Left forelimb (tissue), 1 donor: ENCODE measurements at regions not wholly inside any gene's neighbourhood (a gene's known extent, or its start where the extent isn't known, plus 50 kb on each side); places are given as distances from the start of the nearest gene placed in this dataset.

Experiments used
- DNase-seq: peaks from one replicate; pipeline ENCODE4 v3.0.0-alpha.2; 2018; ENCODE audit warnings: low spot score

GRCh38 chr15:94535298-94536048 lies 304.1 kb downstream of the MCTP2 start:
- DNase-seq, result no peak

DNA sequence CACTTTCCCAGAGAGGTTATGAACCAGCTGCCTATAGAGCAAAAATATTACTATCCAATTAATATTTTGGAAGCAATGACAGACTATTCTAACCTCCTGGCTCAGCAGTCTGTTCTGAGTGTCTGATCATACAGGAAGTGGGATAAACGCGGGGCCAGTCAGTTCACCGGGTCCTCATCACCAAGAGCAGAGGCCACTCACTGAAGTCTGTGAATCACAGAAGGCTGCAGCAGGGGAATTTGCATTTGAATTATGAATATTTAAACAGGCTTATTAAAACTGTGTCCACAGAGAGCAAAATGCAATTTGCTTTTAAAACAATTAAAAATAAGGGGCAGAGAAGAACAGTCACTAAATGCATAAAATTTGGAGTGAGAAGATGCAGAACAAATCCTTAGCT lies 305.2 kb downstream of the MCTP2 start:
- no peak for DNase-seq

- DNase-seq, result no peak
These were observed 306.9 kb downstream of the MCTP2 start for GRCh38 chr15:94538280-94538679.

DNA sequence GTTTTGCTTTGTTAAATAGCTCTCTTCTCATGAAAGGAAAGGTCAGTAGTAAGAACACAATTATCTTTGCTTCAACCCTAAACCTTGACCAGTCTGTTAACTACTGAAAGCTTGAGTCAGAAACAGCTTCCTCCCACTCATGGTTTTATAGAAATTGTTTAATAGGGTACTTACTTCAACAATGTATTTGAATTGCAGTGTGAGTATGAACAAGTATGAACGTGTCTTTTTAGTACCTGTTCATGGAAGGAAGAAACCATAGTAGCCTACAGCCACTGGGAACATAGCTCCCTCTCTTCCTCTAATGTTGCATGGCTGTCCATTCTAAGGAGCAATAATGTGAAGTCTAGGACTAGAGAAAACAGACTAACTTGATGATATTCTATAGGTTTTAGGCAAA lies 311.0 kb downstream of the MCTP2 start:
- DNase-seq, result no peak

GRCh38 chr15:94546808-94547207 lies 315.4 kb downstream of the MCTP2 start:
- DNase-seq, result no peak

- no peak for DNase-seq
These were observed 316.4 kb downstream of the MCTP2 start for GRCh38 chr15:94547711-94548110.

GRCh38 chr15:94555841-94556519 lies 324.6 kb downstream of the MCTP2 start:
- DNase-seq, result no peak

- DNase-seq, result no peak
These were observed 329.8 kb downstream of the MCTP2 start for GRCh38 chr15:94561036-94561689.

- no peak for DNase-seq
These were observed 332.1 kb downstream of the MCTP2 start for GRCh38 chr15:94563456-94563855.

DNA sequence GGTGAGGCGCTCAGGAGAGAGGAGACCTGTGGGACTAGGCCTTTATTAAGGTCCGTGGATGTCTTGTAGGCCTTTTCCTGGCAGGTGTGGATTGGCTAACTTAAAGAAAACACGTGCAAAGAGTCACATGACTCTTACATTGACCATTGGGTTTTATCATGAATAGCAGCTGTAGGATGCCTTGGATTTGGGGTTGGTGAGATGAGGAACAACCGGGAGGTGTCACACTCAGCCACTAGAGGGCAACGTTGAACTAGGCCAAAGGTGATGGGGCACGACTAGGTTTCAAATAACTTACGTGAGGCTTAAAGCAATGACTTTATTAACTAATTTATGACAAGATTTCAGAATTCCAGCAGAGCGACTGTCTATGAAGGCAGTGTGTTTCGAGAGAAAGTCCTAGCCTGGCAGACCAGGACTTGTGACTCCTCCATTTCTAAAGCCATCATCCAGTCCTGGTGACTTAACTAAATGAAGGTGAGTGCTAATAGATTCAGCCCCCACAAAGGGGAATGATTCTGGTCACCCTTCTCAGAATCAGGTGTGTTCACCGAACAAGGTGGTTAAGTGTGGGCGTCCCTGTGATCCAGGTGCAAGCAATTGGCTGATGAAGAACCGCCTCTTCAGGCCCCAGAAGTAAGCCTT lies 345.6 kb downstream of the MCTP2 start:
- no peak for DNase-seq

DNA sequence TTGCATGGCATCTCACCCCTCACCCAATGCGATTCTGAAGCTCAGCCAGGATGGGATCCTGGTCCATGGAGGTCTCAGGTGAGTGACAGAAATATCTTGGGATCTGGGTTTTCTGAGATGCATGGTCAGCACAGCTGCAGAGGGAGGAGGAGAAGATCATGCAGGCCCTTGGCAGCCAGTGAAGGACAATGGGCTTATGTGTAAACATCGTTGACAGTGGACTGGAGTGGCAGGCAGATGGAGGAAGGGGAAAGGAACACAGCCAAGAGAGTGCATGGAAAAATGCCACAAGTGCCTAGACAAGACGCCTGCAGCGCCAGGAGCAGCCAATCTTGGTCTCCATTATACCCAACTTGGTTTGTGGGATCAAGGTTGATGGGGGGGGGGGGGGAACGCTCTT lies 347.9 kb downstream of the MCTP2 start:
- no peak for DNase-seq

DNA sequence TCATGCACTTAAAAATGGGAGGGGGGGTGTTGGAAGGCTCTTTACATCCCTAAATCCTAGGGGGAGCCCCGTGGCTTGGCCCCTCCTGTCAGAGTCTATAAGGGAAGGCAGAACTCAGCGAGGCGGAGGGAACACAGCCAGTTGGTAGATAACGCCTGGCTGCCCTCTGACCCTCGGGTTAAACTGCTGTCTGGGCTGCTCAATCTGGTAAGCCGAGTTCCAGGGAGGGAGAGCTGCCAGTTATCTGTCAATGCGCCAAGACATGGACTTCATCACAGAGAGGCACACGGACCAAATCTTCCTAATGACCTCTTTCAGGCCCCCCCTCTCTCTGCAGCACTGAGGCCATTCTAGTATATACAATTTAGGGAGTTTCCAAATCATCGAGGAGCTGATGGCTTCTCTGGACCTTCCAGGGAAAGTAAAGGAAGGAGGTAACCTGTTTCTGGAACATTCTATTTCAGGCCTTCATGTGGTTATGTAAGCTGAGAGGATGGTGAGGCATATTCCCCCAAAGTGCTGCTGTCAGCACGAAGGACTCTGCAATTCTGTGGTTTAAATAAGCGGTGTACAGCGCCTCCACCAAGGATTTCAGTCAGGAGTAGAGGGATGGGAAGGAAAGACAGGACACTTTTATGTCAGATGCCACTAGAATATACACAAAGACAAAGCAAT lies 349.0 kb downstream of the MCTP2 start:
- no peak for DNase-seq

DNA sequence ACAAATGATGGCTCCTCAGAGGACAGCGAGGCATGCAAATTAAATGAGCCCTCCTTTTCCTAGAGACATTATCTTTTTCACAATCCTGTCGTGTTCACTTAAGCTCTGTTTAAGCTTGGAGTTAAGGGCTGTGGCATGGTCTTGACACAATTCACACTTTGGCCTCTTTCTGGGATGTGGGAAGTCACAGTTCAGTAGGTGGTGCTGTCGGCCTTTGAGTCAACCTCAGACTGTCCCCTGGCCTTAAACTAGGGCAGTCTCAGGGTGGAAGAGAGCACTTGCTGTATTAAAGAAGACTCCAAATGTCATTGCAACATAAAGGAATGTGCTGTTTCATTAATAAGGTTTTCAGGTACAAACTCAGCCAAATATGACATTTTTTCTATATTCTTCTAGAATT lies 351.0 kb downstream of the MCTP2 start:
- no peak for DNase-seq

DNA sequence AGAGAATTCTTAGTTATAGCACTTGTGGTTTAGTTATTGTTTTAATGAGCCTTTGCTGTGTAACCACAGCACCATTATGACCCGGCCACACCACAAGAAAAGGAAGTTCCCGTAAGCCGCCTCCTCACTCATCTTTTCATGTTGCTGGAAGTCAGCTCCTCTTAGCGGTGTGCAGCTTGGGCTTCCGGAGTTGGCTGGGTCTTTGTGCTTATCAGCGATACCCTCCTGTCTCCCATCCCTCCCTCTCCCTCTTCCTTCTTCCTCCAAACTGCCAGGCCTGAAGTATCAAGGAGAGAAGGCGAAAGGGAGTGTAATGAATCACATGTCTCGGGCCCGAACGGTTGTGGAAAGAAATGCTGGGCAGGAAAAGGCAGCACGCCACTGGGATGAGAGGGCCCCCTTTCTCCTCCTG lies 353.5 kb downstream of the MCTP2 start:
- DNase-seq, result no peak

DNA sequence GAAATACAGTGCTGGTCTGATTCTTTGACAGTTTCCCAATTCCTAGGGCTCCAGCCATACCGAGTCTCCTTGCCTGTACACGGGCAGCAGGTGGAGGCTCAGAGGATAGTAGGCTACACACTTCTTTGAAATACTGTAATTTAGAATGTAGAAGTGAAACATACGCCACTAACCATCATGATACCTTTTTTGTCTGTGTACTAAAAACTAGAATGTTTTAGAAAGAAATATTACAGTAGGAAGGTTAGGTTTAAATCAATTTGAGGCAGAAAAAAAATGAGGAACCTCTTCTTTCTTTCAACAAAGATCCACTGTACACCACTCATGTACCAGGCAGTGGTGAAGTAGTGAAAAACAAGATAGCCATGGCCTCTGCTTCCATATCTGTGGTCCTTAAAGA lies 354.7 kb downstream of the MCTP2 start:
- DNase-seq, result no peak

DNA sequence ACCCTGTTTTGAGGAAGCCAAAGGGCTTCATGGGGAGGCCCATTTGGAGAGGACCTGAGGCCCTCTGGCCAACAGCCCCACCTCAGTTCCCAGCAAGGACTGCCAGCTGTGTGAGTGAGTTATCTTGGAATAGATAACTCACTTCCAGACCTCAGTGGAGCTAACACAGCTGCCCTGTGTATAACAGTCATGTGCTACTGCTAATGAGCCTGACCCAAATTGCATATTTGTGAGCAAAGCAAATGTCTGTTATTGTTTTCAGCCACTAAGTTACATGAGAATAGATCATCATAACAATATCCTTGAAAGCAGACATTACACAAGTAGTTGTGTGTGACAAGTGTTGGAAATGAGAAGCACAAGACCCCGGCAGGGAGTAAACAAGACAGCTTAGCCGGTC lies 355.8 kb downstream of the MCTP2 start:
- DNase-seq, result no peak

DNA sequence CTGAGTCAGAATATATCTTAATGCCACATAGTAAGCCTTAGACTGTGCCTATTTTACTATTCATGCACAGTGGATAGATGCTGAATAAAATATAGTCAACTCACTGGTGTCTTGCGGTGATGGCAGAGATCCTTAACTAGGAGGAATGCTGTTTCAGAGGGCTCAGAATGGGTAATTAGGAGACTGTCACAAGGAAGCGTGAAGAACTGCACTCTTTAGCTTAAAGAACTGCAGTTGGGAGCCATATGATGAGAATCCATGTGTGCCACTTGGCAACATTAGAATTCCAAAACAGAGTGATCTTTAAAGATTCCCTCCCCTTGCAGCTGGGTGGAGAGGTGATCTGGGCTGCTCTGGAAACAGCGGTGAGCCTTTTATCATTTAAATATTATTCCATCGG lies 357.6 kb downstream of the MCTP2 start:
- no peak for DNase-seq

GRCh38 chr15:94592495-94592894 lies 361.1 kb downstream of the MCTP2 start:
- DNase-seq, result no peak

- no peak for DNase-seq
These were observed 365.3 kb downstream of the MCTP2 start for GRCh38 chr15:94596707-94597106.

DNA sequence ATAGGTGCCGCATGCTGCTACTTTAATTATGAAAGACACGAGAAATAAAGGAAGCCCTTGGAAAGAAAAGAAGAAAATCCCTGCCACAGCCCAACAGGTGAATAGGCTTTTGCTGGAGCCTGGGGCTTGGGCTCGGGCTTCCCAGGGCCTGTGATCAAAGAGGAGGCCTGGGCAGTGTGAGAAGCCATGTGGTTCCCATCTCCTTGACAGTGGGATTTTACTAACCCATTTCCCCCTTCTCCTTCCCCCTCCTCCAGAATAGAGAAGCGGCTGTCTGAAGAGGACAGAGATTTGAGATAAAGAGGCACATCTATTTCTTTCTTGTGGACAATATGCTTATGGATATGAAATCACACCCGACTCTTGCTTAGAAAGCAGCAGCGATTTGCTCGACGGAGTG lies 369.1 kb downstream of the MCTP2 start:
- DNase-seq, result no peak

DNA sequence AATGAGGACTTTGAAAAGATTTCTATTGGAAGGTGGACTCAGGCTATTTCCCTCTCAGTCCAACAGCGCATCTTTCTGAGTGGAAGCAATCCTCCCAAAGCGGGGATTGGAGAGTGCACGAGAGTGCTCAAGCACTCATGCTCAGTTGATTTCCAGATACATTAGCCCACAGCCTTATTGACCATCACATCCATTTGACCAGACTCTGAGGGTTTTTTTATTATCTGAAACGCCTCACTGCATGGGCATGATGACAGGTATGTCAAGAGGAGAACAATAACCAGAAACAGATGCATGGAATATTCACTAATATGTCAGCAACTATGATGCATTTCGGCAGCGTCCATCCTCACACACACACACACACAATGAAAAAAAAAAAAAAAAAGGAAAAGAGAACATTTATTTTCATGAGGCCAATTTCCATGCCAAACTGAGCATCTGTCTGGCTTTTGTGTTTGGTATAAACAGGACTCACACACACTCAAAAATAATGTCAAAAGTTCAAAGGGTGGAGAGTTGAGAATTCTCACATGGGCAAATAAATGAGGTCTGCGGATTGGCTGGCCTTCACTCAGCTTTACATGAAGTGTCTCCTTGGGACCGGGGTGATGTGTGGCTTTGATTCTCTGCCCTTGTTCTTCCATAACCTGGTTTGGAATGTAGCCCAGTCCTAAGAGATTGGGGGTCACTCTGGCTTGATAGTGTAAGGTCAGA lies 371.6 kb downstream of the MCTP2 start:
- DNase-seq, result no peak

- no peak for DNase-seq
These were observed 374.9 kb downstream of the MCTP2 start for GRCh38 chr15:94606286-94606685.
